Neural progenitor cell (in vitro differentiated cells): ENCODE measurements at regions not wholly inside any gene's neighbourhood (a gene's known extent, or its start where the extent isn't known, plus 50 kb on each side); places are given as distances from the start of the nearest gene placed in this dataset.
"Not testable (repeated sequence)": the region's sequence is repeated elsewhere in the genome, so short reads cannot be mapped to it uniquely, and the experiment has no call there.

Experiments
- DNase-seq: peaks from one replicate; pipeline ENCODE4 v3.0.0-alpha.2; 2016; ENCODE audit warnings: low spot score
- H2AFZ ChIP-seq: fragments of 200-600 bp; sonication (generic); replicated peaks from 2 replicates; pipeline ENCODE4 v1.6.1; 2016; ENCODE audit warnings: antibody characterized with exemption
- H3F3A ChIP-seq: fragments of 200-600 bp; sonication (generic); 2 replicates; pipeline ENCODE4 v1.6.1; 2016; ENCODE audit warnings: antibody characterized with exemption, low read depth
- H3K27ac ChIP-seq: fragments of 200-600 bp; sonication (generic); 2 replicates; pipeline ENCODE4 v1.5.1; 2016; ENCODE audit warnings: mild to moderate bottlenecking
- H3K27me3 ChIP-seq: fragments of 200-600 bp; sonication (generic); 2 replicates; pipeline ENCODE4 v1.6.1; 2016; ENCODE audit warnings: mild to moderate bottlenecking, moderate library complexity
- H3K36me3 ChIP-seq: fragments of 200-600 bp; sonication (generic); 2 replicates; pipeline ENCODE4 v1.5.1; 2016
- H3K4me1 ChIP-seq: fragments of 200-600 bp; sonication (generic); 2 replicates; pipeline ENCODE4 v1.6.1; 2016; ENCODE audit warnings: mixed run types
- H3K4me2 ChIP-seq: fragments of 200-600 bp; sonication (generic); 2 replicates; pipeline ENCODE4 v1.6.1; 2016
- H3K4me3 ChIP-seq: fragments of 200-600 bp; sonication (generic); 2 replicates; pipeline ENCODE4 v1.5.1; 2016
- H3K79me2 ChIP-seq: fragments of 200-600 bp; sonication (generic); 2 replicates; pipeline ENCODE4 v1.6.1; 2016; ENCODE audit warnings: low read depth
- H3K9ac ChIP-seq: fragments of 200-600 bp; sonication (generic); 2 replicates; pipeline ENCODE4 v1.6.1; 2016
- H3K9me3 ChIP-seq: fragments of 200-600 bp; sonication (generic); 2 replicates; pipeline ENCODE4 v1.5.1; 2016; ENCODE audit warnings: low read depth
- H4K20me1 ChIP-seq: fragments of 200-600 bp; sonication (generic); 2 replicates; pipeline ENCODE4 v1.6.1; 2016; ENCODE audit warnings: low read depth
- H3K27ac Mint-ChIP-seq: 3 replicates; pipeline ENCODE4 v1.8.0; 2021; ENCODE audit warnings: mixed read lengths
- H3K27me3 Mint-ChIP-seq: 2 replicates; pipeline ENCODE4 v1.8.0; 2022; ENCODE audit warnings: low read depth, mild to moderate bottlenecking, inconsistent platforms, moderate library complexity, mixed read lengths; ENCODE audit not compliant: insufficient read depth
- H3K36me3 Mint-ChIP-seq: 3 replicates; pipeline ENCODE4 v1.8.0; 2021; ENCODE audit warnings: mixed read lengths
- H3K4me1 Mint-ChIP-seq: 3 replicates; pipeline ENCODE4 v1.8.0; 2021; ENCODE audit warnings: mixed read lengths
- H3K4me3 Mint-ChIP-seq: 3 replicates; pipeline ENCODE4 v1.8.0; 2021; ENCODE audit warnings: mild to moderate bottlenecking, moderate library complexity, mixed read lengths
- H3K9me3 Mint-ChIP-seq: 3 replicates; pipeline ENCODE4 v1.8.0; 2020; ENCODE audit warnings: mixed read lengths
- CTCF ChIP-seq: fragments of 200-600 bp; sonication (generic); IDR thresholded peaks from 2 replicates; pipeline ENCODE4 v1.5.1; 2017; ENCODE audit warnings: antibody characterized with exemption, mild to moderate bottlenecking
- EZH2 ChIP-seq: fragments of 200-600 bp; sonication (generic); IDR thresholded peaks from 2 replicates; pipeline ENCODE4 v1.6.1; 2017; ENCODE audit warnings: antibody characterized with exemption, mild to moderate bottlenecking, moderate library complexity
- EZH2phosphoT487 ChIP-seq: fragments of 200-600 bp; sonication (generic); IDR thresholded peaks from 2 replicates; pipeline ENCODE4 v1.6.1; 2017; ENCODE audit warnings: antibody characterized with exemption

GRCh38 chr12:105892362-105892910 is 246.3 kb downstream of the NUAK1 start:
- peaks cover 7% of the 10 kb centered on the region for H3K4me1 Mint-ChIP-seq
- Histone ChIP-seq H3K79me2 (no peaks in the 10 kb centered on the region), H3K27me3 (no peaks in the 10 kb centered on the region), H3K4me2 (no peak overlapping the region), H3K4me1 (peaks cover 9% of the 10 kb centered on the region), H3K27ac (no peak overlapping the region), H3F3A (no peaks in the 10 kb centered on the region), H3K9ac (no peak overlapping the region), H3K4me3 (no peak overlapping the region), H3K36me3 (no peaks in the 10 kb centered on the region), H2AFZ (no peak overlapping the region), H4K20me1 (no peaks in the 10 kb centered on the region), H3K9me3 (no peaks in the 10 kb centered on the region)
- H3K27ac Mint-ChIP-seq, result no peak overlapping the region
- H3K9me3 Mint-ChIP-seq, result peaks cover 9% of the 10 kb centered on the region
- no peaks in the 10 kb centered on the region for H3K36me3 Mint-ChIP-seq
- DNase-seq, result no peak
- no peak overlapping the region for H3K4me3 Mint-ChIP-seq
- H3K27me3 Mint-ChIP-seq, result no peaks in the 10 kb centered on the region
- TF ChIP-seq EZH2, result no peak
- TF ChIP-seq EZH2phosphoT487, result no peak
- no peak for TF ChIP-seq CTCF

GRCh38 chr12:105895197-105895832 is 243.4 kb downstream of the NUAK1 start:
- not testable (repeated sequence) for H3K27ac Mint-ChIP-seq, H3K4me1 Mint-ChIP-seq, H3K9me3 Mint-ChIP-seq, H3K36me3 ChIP-seq, DNase-seq, H3K4me1 ChIP-seq, H3K27me3 ChIP-seq, H3F3A ChIP-seq, H4K20me1 ChIP-seq, H3K4me3 ChIP-seq, H2AFZ ChIP-seq, H3K27me3 Mint-ChIP-seq, H3K27ac ChIP-seq, H3K4me3 Mint-ChIP-seq, H3K9me3 ChIP-seq, H3K36me3 Mint-ChIP-seq, H3K79me2 ChIP-seq, H3K9ac ChIP-seq, H3K4me2 ChIP-seq

- H3K4me2 ChIP-seq, result no peak overlapping the region
- no peak for DNase-seq
- Mint-ChIP-seq H3K27me3 (no peaks in the 10 kb centered on the region), H3K27ac (peak overlapping the region; percentile 61), H3K4me1 (no peaks in the 10 kb centered on the region), H3K36me3 (no peaks in the 10 kb centered on the region), H3K9me3 (peaks cover 4% of the 10 kb centered on the region), H3K4me3 (no peak overlapping the region)
- no peak overlapping the region for H3K9ac ChIP-seq
- no peaks in the 10 kb centered on the region for H3K36me3 ChIP-seq
- no peaks in the 10 kb centered on the region for H3K27me3 ChIP-seq
- H4K20me1 ChIP-seq, result no peaks in the 10 kb centered on the region
- no peaks in the 10 kb centered on the region for H3K9me3 ChIP-seq
- TF ChIP-seq EZH2 (no peak), EZH2phosphoT487 (no peak), CTCF (no peak)
- H2AFZ ChIP-seq, result no peak overlapping the region
- H3K27ac ChIP-seq, result no peak overlapping the region
- no peaks in the 10 kb centered on the region for H3K4me1 ChIP-seq
- no peaks in the 10 kb centered on the region for H3F3A ChIP-seq
- H3K4me3 ChIP-seq, result no peak overlapping the region
- H3K79me2 ChIP-seq, result no peaks in the 10 kb centered on the region
These were observed 241.4 kb downstream of the NUAK1 start for GRCh38 chr12:105897311-105897725.

GRCh38 chr12:105898271-105898670 is 240.5 kb downstream of the NUAK1 start:
- DNase-seq, H3K4me1 Mint-ChIP-seq, H3K27ac Mint-ChIP-seq, H3K4me3 ChIP-seq, H4K20me1 ChIP-seq, H3K4me2 ChIP-seq, H3K27ac ChIP-seq, H3K9me3 ChIP-seq, H3K9me3 Mint-ChIP-seq, H2AFZ ChIP-seq, H3K36me3 Mint-ChIP-seq, H3K4me3 Mint-ChIP-seq, H3K36me3 ChIP-seq, H3K4me1 ChIP-seq, H3K27me3 ChIP-seq, H3K27me3 Mint-ChIP-seq, H3K9ac ChIP-seq, H3F3A ChIP-seq, H3K79me2 ChIP-seq: not testable (repeated sequence)
